ENCODE measurements at regions not wholly inside any gene's neighbourhood (a gene's known extent, or its start where the extent isn't known, plus 50 kb on each side); places are given as distances from the start of the nearest gene placed in this dataset.
"Not testable (repeated sequence)": the region's sequence is repeated elsewhere in the genome, so short reads cannot be mapped to it uniquely, and the experiment has no call there.

- ATAC-seq (ENCODE audit: insufficient read depth, low read depth), result no peak
- peak overlapping the region; percentile 49; the same call in 1 of the 2 replicates for H3K9ac ChIP-seq (ENCODE audit: low read depth, low read length)
- peak overlapping the region; percentile 93 for H3K27ac ChIP-seq (ENCODE audit: low read length)
- no peak overlapping the region for H3K4me2 ChIP-seq (ENCODE audit: insufficient read depth, low read length)
- H2AFZ ChIP-seq (ENCODE audit: low read depth, low read length), result no peak overlapping the region
- TF ChIP-seq CTCF (IDR thresholded peaks at IDR 0.05; ENCODE audit: borderline replicate concordance, extremely low read depth, low read length, poor library complexity, severe bottlenecking) (no peak), EZH2 (IDR thresholded peaks at IDR 0.05; ENCODE audit: borderline replicate concordance, low read depth, low read length, severe bottlenecking) (no peak)
- no peaks in the 10 kb centered on the region for H4K20me1 ChIP-seq (ENCODE audit: insufficient read depth, low read length)
- H3K36me3 ChIP-seq (ENCODE audit: insufficient read depth, low read length), result no peaks in the 10 kb centered on the region
- H3K79me2 ChIP-seq (ENCODE audit: insufficient read depth, low read length), result no peaks in the 10 kb centered on the region
- no peaks in the 10 kb centered on the region for H3K27me3 ChIP-seq (ENCODE audit: insufficient read depth, low read length, poor library complexity)
- H3K4me1 ChIP-seq (ENCODE audit: insufficient read depth, low read length), result peaks cover 53% of the 10 kb centered on the region
- H3K4me3 ChIP-seq (ENCODE audit: low read depth in 1 of 2, low read length in 2 of 2), result no peak overlapping the region
- no peak for DNase-seq
- H3K9me3 ChIP-seq (ENCODE audit: insufficient read depth, low read length, severe bottlenecking), result no peaks in the 10 kb centered on the region
These were observed 197.4 kb downstream of the JCAD start for GRCh38 chr10:29861811-29862505.

- not testable (repeated sequence) for H3K36me3 ChIP-seq (ENCODE audit: insufficient read depth, low read length); H4K20me1 ChIP-seq (ENCODE audit: insufficient read depth, low read length); H3K79me2 ChIP-seq (ENCODE audit: insufficient read depth, low read length); H3K9me3 ChIP-seq (ENCODE audit: insufficient read depth, low read length, severe bottlenecking); H3K4me3 ChIP-seq (ENCODE audit: low read depth in 1 of 2, low read length in 2 of 2); ATAC-seq (ENCODE audit: insufficient read depth, low read depth); H3K27me3 ChIP-seq (ENCODE audit: insufficient read depth, low read length, poor library complexity)
- H3K9ac ChIP-seq (ENCODE audit: low read depth, low read length), result peak overlapping the region; percentile 49
- peak; percentile 13 for DNase-seq
- peak overlapping the region; percentile 93 for H3K27ac ChIP-seq (ENCODE audit: low read length)
- peaks cover 53% of the 10 kb centered on the region for H3K4me1 ChIP-seq (ENCODE audit: insufficient read depth, low read length)
- peak overlapping the region; percentile 44; the same call in 1 of the 2 replicates for H3K4me2 ChIP-seq (ENCODE audit: insufficient read depth, low read length)
- peak overlapping the region; percentile 57 for H2AFZ ChIP-seq (ENCODE audit: low read depth, low read length)
These were observed 198.2 kb downstream of the JCAD start for GRCh38 chr10:29861231-29861630.

- H3K4me3 ChIP-seq (ENCODE audit: low read depth in 1 of 2, low read length in 2 of 2), result no peak overlapping the region; a peak in 1 of 4 replicates
- no peaks in the 10 kb centered on the region for H3K9me3 ChIP-seq (ENCODE audit: insufficient read depth, low read length, severe bottlenecking)
- H3K36me3 ChIP-seq (ENCODE audit: insufficient read depth, low read length), result no peaks in the 10 kb centered on the region
- DNase-seq (peak; percentile 88), ATAC-seq (ENCODE audit: insufficient read depth, low read depth) (peak; percentile 98)
- H3K27me3 ChIP-seq (ENCODE audit: insufficient read depth, low read length, poor library complexity), result no peaks in the 10 kb centered on the region
- no peaks in the 10 kb centered on the region for H3K79me2 ChIP-seq (ENCODE audit: insufficient read depth, low read length)
- H3K9ac ChIP-seq (ENCODE audit: low read depth, low read length), result peak overlapping the region; percentile 53
- H3K4me1 ChIP-seq (ENCODE audit: insufficient read depth, low read length), result peaks cover 53% of the 10 kb centered on the region
- TF ChIP-seq CTCF (IDR thresholded peaks at IDR 0.05; ENCODE audit: borderline replicate concordance, extremely low read depth, low read length, poor library complexity, severe bottlenecking), result no peak
- TF ChIP-seq EZH2 (IDR thresholded peaks at IDR 0.05; ENCODE audit: borderline replicate concordance, low read depth, low read length, severe bottlenecking), result no peak
- no peaks in the 10 kb centered on the region for H4K20me1 ChIP-seq (ENCODE audit: insufficient read depth, low read length)
- H3K4me2 ChIP-seq (ENCODE audit: insufficient read depth, low read length), result peak overlapping the region; percentile 44
- peak overlapping the region; percentile 93 for H3K27ac ChIP-seq (ENCODE audit: low read length)
- H2AFZ ChIP-seq (ENCODE audit: low read depth, low read length), result peak overlapping the region; percentile 37; the same call in 1 of the 2 replicates
These were observed 199.2 kb downstream of the JCAD start for GRCh38 chr10:29860166-29860565.

GRCh38 chr10:29859521-29860130 is 199.8 kb downstream of the JCAD start:
- Histone ChIP-seq H3K9me3 (ENCODE audit: insufficient read depth, low read length, severe bottlenecking) (no peaks in the 10 kb centered on the region), H3K9ac (ENCODE audit: low read depth, low read length) (peak overlapping the region; percentile 53), H3K4me3 (ENCODE audit: low read depth in 1 of 2, low read length in 2 of 2) (no peak overlapping the region; a peak in 1 of 4 replicates), H3K27me3 (ENCODE audit: insufficient read depth, low read length, poor library complexity) (no peaks in the 10 kb centered on the region), H3K4me2 (ENCODE audit: insufficient read depth, low read length) (peak overlapping the region; percentile 44), H2AFZ (ENCODE audit: low read depth, low read length) (peak overlapping the region; percentile 37; the same call in 1 of the 2 replicates), H3K4me1 (ENCODE audit: insufficient read depth, low read length) (peaks cover 53% of the 10 kb centered on the region), H3K36me3 (ENCODE audit: insufficient read depth, low read length) (no peaks in the 10 kb centered on the region), H3K79me2 (ENCODE audit: insufficient read depth, low read length) (no peaks in the 10 kb centered on the region), H4K20me1 (ENCODE audit: insufficient read depth, low read length) (no peaks in the 10 kb centered on the region), H3K27ac (ENCODE audit: low read length) (peak overlapping the region; percentile 93)
- DNase-seq, result peak; percentile 16
- ATAC-seq (ENCODE audit: insufficient read depth, low read depth), result peak; percentile 49
- TF ChIP-seq CTCF (IDR thresholded peaks at IDR 0.05; ENCODE audit: borderline replicate concordance, extremely low read depth, low read length, poor library complexity, severe bottlenecking) (no peak), EZH2 (IDR thresholded peaks at IDR 0.05; ENCODE audit: borderline replicate concordance, low read depth, low read length, severe bottlenecking) (no peak)

Measured in DND-41 (cell line).